Activated CD4-positive, alpha-beta T cell treated with anti-CD3 and anti-CD28 coated beads, Interleukin-2, amount 50 U/mL, for 4 hours (primary cell): ENCODE measurements at regions not wholly inside any gene's neighbourhood (a gene's known extent, or its start where the extent isn't known, plus 50 kb on each side); places are given as distances from the start of the nearest gene placed in this dataset.
"Not testable (repeated sequence)": the region's sequence is repeated elsewhere in the genome, so short reads cannot be mapped to it uniquely, and the experiment has no call there.

Experiments
- DNase-seq, 2 experiments: peaks; one replicate each; pipeline ENCODE4 v3.0.0-alpha.2; 2020

- no peak for DNase-seq
These were observed 183.5 kb upstream of the ACO1 start for GRCh38 chr9:32200896-32201295.

- DNase-seq: not testable (repeated sequence)
These were observed 175.3 kb upstream of the ACO1 start for GRCh38 chr9:32209164-32209563.

- no peak for DNase-seq
These were observed 166.2 kb upstream of the ACO1 start for GRCh38 chr9:32218100-32218767.

- DNase-seq: no peak
These were observed 163.7 kb upstream of the ACO1 start for GRCh38 chr9:32220750-32221149.

- no peak for DNase-seq
These were observed 150.0 kb upstream of the ACO1 start for GRCh38 chr9:32234451-32234850.

- no peak for DNase-seq
These were observed 137.3 kb upstream of the ACO1 start for GRCh38 chr9:32247168-32247567.

GRCh38 chr9:32248189-32248712, 136.2 kb upstream of the ACO1 start:
- DNase-seq: no peak

GRCh38 chr9:32251539-32251938, 132.9 kb upstream of the ACO1 start:
- peak; percentile 0 to 4 for DNase-seq

GRCh38 chr9:32253731-32254130, 130.7 kb upstream of the ACO1 start:
- no peak for DNase-seq

GRCh38 chr9:32255026-32255425, 129.4 kb upstream of the ACO1 start:
- DNase-seq: no peak

- no peak for DNase-seq
These were observed 126.0 kb upstream of the ACO1 start for GRCh38 chr9:32258482-32258881.

- DNase-seq: no peak
These were observed 124.1 kb upstream of the ACO1 start for GRCh38 chr9:32260151-32260862.

- DNase-seq: no peak
These were observed 120.1 kb upstream of the ACO1 start for GRCh38 chr9:32264170-32264864.

GRCh38 chr9:32265037-32265436, 119.4 kb upstream of the ACO1 start:
- DNase-seq: no peak

- DNase-seq: no peak
These were observed 105.5 kb upstream of the ACO1 start for GRCh38 chr9:32278991-32279390.

GRCh38 chr9:32289756-32290155, 94.7 kb upstream of the ACO1 start:
- no peak for DNase-seq

- no peak for DNase-seq
These were observed 93.1 kb upstream of the ACO1 start for GRCh38 chr9:32291370-32291769.

- DNase-seq: no peak
These were observed 91.8 kb upstream of the ACO1 start for GRCh38 chr9:32292611-32293010.

GRCh38 chr9:32293091-32293490, 91.4 kb upstream of the ACO1 start:
- DNase-seq: no peak

GRCh38 chr9:32294106-32294505, 90.3 kb upstream of the ACO1 start:
- DNase-seq: no peak

- DNase-seq: no peak
These were observed 84.1 kb upstream of the ACO1 start for GRCh38 chr9:32300373-32300772.

- DNase-seq: no peak
These were observed 79.9 kb upstream of the ACO1 start for GRCh38 chr9:32304495-32304894.

- DNase-seq: no peak
These were observed 78.4 kb upstream of the ACO1 start for GRCh38 chr9:32306006-32306405.
